Hematopoietic multipotent progenitor cell treated with erythropoietin and hydrocortisone succinate and interleukin-3 and kit ligand, for 8 days (in vitro differentiated cells): ENCODE measurements at regions not wholly inside any gene's neighbourhood (a gene's known extent, or its start where the extent isn't known, plus 50 kb on each side); places are given as distances from the start of the nearest gene placed in this dataset.
A peak's percentile ranks its signal among the peaks of the same experiment; 100 is the strongest.
"Not testable (repeated sequence)": the region's sequence is repeated elsewhere in the genome, so short reads cannot be mapped to it uniquely, and the experiment has no call there.

ENCODE experiments used
- DNase-seq: peaks from one replicate; pipeline ENCODE4 v3.0.0-alpha.2; 2015

DNA sequence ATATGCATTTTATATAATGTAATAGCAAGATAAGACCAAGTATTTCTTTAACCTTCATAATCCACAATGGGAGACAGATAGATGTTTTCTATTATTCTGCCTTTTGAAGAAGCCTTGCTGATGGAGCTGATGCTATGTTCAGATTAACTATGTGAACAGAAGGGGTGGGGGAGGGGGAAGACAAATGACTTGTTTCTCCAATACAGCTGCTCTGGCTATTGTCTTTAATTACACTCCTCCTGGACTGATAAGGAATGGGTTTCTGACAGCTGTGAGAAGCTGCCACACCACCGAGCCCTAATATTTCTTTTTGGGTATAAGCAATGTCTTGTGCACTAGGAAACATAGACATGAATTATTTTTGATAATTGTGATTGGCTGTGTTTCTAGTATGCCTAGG is 62.0 kb downstream of the CAVIN4 start:
- DNase-seq, result peak; percentile 85

DNA sequence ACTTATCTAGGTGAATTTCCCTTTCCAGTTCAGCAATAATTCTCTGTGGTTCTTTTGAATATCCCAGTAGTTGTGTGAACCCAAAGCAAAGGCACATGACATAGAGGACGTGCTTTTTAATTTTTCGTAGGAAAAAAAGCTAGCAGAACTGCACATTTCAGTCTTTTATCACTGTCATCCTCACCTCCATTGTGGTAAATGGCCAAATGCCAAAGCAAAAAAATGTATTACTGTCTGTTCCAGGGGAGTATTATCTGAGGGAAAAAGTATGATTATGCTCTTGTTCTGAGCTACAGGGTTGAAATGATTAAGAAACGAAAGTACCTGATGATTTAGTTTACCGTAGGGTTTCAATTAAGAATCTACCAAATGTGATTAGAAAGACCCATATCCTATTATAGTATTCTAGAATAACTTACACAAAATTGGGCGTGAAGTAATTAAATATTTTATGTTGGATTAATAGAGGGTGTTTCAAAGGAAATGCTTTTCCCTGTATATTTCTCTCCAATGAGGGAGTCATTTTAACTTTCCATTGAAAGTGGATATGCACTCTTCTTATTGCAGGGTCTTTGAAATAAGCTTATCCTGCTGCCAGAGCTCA is 62.7 kb downstream of the CAVIN4 start:
- peak; percentile 95 for DNase-seq

DNA sequence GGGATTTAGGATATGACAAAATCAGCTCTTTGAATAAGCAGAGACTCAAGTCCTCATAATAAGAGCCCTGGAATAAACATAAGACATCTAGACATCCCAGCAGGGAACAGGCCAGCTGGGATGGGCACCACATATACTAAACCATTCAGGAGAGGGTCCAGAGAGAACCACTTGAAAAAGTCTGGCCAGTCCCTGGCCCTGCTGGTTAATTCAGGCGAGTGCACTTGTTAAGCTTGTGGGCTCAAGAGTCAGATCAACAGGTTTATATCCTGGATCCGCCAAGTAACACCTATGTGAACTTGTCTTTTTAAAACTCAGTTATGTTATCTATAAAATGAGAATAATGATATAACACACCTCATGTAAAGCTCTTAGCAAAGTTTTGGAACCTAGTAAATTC is 63.3 kb downstream of the CAVIN4 start:
- DNase-seq, result peak; percentile 41

DNA sequence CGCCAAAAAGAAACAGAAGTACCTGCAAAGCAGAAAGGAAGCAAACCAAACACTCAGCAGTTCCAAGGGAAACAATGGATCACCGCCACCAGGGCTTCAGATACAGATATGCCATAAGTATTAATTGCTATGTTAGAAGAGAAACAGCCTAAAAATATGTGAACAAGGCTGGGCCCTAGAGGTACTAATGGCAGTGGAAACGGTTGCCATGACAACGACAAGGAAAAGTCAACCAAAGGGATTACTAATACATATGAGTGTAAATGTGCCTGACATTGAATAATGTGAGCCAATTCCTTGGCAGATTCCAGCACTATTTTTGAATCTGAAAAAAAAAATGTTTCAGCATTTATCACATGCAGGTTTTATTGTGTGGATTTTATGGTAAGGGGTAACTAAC is 75.0 kb downstream of the CAVIN4 start:
- DNase-seq, result no peak

DNA sequence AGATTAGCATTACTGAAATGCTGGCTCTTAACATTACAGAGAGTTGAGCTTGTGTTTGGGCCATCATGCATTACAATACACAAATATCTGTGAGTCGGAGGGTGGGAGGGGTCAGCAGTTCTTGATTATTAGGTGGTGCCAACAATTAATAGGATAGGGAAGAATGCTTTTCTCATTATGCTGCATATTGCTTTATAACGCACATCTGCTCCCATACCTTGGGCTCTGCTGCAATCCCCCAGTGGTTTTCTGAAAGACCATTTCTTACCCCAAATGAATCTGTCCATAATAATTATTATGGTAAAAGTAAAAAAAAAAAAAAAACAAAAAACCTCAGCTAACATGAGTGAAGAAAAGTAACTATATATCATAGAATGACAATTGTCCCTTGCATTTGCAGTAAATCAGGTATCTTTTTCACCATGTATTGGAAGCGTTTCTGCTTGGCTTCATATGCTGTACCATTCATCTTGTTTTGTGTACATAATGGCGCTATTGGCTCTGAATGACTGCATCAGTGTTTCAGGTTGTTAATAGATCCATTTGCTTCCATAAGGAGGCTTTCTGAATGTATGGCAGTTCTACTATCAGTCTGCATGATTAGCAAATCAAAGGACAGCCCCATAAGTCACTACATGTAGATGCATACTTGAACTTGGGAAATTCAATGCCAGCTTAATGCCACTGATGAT is 75.9 kb downstream of the CAVIN4 start:
- DNase-seq, result no peak

DNA sequence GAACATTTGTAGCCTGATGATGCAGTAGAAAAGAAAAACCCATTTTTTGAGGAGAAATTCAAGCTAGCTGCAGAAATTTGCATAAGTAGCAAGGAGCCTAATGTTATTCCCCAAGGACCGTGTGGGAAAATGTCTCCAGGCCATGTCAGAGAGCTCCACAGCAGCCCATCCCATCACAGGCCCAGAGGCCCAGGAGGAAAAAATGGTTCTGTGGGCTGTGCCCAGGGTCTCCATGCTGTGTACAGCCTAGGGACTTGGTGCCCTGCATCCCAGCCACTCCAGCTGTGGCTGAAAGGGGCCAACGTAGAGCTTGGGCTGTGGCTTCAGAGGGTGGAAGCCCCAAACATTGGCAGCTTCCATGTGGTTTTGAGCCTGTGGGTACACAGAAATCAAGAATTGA is 79.0 kb downstream of the CAVIN4 start:
- not testable (repeated sequence) for DNase-seq

DNA sequence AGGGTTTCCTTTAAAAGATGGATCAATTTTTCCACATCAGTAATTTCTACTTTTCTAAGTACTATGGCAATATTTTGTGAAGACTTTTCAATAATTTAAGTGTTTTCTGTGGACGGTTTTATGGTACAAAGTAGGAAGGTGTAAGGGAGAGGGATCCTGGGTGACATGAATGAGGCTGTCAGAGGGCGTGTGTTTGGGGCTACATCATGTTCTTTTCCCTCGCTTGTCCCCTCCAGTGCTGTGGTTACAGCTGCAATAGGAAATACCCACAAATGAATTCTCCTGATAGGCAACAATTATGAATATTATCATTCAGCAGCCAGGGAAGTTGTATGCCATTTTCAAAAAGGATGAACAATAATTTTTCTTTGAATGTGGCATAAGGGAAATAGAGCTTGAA is 83.8 kb downstream of the CAVIN4 start:
- no peak for DNase-seq

DNA sequence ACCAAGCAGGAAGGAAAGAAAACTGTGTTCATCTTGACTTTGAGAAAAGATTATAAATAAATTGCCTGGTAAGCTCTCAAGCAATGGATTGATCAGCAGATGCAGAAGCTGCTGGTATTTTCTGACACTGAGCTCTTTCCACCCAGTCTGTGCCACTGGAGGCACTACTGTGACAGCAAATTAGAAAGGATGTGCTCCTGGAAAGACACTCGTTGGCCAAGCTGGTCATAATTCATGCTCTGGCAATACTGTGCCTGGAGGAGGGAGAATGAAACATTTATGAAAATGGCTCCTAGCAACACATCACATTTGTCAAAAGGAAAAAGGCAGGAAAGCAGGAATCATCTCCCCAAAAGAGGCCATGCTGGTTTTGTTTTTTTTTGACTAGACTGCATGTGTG is 84.2 kb downstream of the CAVIN4 start:
- no peak for DNase-seq

DNA sequence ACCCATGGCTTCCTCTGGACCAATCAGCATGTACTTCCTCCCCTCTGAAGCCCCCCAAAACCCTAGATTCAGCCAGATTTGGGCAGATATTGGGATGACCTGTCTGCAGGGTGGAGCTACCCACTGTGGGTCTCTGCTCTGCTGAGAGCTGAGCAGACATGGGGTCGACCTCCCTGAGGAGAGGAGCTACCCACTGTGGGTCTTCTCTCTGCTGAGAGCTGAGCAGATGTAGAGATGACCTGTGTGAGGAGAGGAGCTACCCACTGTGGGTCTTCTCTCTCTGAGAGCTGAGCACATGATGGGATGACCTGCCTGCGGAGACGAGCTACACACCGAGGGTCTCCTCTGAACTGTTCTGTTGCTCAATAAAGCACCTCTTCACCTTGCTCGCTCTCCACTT is 89.6 kb downstream of the CAVIN4 start:
- DNase-seq, result no peak

DNA sequence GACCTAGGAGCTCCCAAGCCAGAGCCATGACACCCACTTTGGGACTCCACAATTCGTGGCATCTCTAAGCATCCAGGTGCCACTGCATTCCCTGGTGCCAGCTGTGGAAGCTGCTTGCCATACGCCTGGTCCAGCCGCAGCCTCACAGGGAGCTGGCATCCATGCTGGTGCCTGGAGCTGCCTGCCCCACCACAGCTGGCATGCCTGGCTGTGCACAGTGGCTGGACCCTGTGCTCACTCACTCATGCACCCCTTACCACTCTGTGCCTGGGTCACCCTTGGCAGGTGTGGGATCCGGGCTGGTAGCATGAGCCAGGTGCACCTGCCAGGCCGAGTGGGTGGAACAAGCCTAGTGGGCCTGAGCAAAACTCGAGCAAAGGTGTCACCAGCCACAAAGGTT is 90.1 kb downstream of the CAVIN4 start:
- no peak for DNase-seq

DNA sequence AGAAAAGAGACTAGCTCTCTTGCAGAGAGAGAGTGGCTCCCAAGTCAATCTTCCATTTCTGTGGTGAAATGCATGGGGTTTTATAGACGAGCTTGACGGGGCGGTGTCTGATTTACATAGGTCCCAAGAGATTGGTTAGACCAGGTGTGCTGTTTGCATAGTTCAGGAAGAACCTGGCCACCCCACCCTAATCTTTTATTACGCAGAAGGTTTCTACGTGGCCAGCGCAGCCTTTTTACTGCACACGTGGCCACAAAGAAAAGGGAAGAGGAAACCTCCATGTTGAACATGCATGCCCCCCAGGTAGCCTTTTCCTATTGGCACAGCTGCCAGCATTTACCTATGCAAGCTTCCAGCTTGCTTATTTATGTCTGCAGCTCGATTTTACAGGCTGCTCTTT is 92.1 kb downstream of the CAVIN4 start:
- no peak for DNase-seq

DNA sequence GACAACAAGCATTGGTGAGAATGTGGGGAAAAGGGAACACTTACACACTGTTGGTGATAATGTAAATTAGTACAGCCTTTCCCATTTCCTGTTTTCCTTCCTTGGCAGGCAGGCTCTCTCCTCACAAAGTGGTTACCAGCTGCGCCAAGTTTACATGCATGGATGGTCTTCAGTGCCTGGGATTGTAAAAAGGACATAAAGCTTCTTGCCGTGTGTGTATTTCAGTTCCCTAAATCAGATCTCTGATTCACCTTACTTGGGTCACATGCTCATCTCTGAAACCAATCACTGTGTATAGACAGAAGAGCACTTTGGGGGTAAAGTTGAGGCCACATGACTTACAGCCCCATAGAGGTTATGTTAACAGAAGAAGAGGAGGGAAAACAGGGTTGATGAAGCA is 92.8 kb downstream of the CAVIN4 start:
- DNase-seq, result no peak

DNA sequence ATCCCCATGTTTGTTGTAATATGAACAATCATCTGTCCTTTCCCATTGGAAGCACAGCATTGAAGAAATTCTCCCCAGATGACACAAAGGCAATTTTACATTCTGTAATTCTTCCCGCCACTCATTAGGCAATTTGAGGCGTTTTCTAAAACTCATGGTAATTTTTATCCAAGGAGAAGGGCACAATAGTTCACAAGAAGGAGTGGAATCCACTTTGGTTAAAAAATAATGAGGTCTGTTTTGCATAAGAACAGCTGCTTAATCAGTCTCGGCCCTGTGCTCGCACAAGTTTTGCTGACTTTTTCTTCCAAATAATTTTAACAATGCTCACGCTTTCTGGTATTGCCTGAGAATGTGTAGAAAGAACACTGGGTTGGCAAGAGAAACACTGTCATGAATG is 94.0 kb downstream of the CAVIN4 start:
- DNase-seq, result no peak

DNA sequence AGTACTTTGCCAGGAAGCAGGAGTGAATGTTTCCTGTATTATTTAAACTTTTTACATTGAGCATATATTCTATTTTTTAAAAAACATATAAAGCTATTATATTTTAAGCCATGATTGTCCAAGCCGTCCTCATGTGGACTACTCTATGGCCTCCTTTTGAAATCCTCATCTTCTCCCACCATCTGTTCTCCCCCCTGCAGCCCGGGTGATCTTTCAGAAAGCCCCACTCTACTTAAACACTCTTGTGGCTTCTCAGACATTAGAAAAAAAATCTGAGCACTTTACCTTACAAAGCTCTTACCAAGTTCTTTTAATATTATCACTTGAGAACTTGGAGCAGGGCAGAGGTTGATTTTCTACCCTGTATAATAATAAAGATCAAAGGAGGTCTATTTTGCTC is 95.4 kb downstream of the CAVIN4 start:
- no peak for DNase-seq

DNA sequence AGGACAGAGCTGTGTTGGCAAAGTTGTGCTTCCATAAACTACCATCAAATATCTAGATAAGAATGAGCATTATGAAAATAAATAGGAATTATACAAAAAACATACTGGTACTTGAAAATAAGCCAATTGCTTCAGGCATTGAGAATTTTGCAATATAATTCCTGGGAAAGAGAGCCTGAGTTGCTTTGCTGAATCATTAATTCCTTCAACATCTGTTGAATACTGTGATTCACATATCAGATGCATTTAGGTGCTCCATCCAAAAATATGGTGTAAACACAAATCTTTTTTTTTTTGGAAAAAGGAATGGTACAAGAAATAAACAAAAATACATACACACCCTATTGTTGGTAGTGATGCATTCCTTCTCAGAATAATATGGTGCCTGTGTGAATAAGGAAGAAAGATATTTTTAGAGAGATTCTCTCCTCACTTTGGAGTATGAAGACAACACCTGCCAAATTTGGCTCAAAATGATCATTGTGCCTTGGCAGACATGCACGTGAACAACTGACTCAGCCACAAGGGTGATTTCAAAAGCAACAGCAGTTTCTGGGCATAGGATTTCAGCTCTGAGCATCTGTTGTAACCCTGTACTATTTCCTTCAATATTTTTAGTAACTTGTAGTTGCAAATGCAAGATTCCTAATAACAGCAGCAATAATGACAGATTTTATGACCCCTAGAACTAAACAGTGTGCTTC is 96.7 kb downstream of the CAVIN4 start:
- DNase-seq, result no peak

DNA sequence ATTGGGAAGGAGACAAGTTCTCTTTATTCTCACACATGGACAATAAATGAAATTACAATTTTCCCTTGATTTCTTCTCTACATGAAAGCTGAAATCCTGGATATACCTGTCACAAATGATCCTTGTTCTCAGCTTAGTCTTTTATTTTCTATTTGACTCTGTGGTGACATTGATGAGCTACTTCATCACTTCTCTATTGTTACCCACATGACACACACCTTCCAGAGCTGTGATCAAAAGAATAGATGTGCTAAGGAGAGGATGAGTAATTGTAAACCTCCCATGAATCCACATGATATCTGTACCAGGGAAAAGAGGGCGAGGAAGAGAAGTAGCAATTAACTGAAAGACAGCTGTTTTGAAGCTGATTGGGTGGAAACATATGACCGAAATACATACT is 102.0 kb downstream of the CAVIN4 start:
- no peak for DNase-seq

DNA sequence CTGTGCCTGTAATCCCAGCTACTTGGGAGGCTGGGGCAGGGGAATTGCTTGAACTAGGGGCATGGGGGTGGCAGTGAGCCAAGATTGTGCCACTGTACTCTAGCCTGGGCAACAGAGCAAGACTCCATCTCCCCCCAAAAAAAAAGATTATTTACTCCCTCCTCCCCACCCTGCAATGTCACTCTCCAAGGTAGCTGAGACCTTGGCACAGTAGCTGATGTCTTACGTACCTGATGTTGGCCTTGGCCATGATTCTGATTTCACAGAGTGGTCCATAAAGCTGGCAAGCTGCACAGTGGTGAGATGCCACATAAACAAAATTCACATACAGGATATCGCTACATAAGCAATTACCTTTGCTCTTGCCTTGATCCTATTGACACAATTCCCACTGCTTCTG is 108.5 kb downstream of the CAVIN4 start:
- no peak for DNase-seq

DNA sequence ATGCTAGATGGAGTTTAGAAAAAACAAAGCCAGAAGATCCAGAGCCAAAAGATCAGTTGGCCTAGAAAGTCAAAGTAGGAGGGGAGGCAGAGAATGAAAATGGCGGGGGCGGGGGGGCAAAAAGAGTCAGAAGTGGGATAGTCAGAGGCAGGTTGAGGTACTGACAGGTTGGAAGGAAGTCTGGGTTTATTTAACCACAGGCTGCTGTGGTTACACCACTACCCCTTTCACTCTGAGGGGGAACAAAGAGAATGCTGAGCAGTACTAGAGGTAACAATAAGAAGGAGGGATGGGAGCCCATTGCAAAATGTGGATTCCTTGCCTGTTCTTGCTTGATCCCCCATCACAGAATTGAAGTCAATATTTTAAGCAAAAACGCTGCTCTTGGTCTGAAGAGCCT is 111.8 kb downstream of the CAVIN4 start:
- DNase-seq, result no peak

DNA sequence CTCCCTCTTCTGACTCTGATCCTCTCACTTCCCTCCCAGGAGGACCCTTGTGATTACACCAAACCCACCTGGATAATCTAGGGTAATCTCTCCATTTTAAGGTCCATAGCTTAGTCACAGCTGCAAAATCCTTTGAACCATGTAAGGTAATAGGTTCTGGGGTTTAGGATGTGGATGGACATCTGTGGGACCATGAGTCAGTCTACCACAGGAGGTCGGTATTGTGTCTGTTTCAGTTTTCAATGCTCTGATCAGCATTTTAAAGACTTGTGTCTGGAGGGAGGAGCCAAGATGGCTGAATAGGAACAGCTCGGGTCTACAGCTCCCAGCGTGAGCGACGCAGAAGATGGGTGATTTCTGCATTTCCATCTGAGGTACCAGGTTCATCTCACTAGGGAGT is 112.6 kb downstream of the CAVIN4 start:
- no peak for DNase-seq

DNA sequence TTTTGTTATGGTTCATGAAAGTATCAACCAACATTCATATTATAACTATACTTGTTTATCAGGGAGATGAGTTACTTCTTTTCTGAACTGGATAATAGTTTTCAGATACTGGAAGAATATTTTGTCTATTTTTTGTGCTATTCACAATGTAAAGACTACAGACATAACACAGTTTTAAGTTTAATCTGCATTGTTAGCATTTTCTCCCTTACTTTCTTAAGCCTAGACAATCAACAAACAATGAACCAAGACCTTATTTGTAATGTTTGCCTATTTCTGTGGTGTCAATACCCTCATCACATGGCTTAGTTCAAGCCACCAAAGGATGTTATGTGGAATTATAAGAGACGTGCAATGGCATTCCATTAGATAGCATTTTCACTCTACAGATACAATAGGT is 119.5 kb downstream of the CAVIN4 start:
- DNase-seq, result no peak

DNA sequence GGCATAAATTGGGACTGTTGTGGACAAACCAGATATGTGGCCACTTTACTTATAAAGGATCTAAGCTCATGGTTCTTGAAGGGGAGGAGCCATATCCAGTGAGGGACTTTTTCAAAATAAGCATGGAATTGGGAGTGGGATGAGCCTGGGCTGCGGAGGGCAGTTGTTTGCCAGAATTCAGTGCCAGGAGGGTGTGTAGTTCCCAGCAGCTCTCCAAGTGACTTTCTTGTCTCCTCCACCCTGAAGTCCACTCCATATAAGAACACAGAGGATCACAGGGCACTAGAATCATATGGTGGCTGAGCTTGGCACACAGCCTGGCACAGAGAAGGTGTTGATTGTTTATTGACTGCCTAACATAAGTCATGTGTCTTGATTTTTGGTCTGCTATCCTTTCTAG is 121.1 kb downstream of the CAVIN4 start:
- DNase-seq, result no peak

DNA sequence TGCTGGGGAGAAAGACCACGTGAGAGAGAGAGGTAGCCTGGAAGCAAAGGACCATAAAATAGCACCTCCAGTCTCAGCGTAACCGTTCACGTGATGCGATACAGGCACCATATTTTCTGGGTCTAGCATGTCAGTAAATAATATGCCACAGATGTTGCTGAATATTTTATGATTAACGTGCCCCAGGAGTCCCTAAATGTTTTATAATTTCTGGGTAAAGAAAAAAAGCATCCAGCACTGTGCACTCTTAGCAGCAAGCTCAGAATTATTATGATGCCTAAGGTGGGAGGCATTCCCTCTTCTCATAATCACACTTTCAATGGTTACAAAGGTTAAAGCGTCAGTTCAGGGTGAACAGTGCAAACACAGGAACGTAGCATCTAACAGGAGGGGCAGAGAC is 121.8 kb downstream of the CAVIN4 start:
- DNase-seq, result no peak

DNA sequence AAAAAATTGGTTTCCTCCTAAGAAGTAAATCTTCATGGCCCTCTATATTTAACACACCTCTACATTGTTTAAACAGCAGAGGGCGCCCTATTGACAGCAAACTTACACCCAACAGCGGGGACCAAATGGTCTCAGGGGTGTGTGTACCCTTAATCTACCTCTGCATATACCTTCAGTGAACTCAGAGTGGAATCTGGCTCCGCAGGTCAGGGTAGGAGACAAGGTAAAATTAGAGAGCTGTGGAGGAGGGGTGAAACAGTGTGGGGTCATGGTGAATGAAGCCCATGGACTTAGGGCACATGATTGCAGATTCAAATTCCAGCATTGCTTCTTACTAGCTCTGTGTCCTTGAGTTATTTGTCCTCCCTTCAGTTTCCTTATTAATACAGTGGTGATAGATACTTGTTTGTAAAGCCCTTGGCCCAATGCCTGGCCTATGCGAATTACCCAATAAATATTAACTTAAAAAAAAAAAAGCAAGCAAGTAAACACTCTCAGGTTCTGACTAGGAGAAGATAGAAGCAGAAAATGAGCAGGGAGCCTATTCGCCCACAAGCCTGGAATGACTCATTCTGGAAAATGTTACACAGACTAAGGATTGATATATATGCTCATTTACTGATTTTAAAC is 122.9 kb downstream of the CAVIN4 start:
- peak; percentile 53 for DNase-seq
